ACC112 (cell line): ENCODE measurements at regions not wholly inside any gene's neighbourhood (a gene's known extent, or its start where the extent isn't known, plus 50 kb on each side); places are given as distances from the start of the nearest gene placed in this dataset.

Source experiments
- H2AFZ ChIP-seq: fragments of 200-600 bp; sonication (generic); one replicate; pipeline ENCODE4 v1.6.0; 2017; ENCODE audit warnings: antibody characterized with exemption, low read length; ENCODE audit not compliant: unreplicated experiment
- H3K27ac ChIP-seq: fragments of 200-600 bp; sonication (generic); 2 replicates; pipeline ENCODE4 v1.5.1; 2014; ENCODE audit warnings: low read depth, mild to moderate bottlenecking, antibody characterized with exemption, low read length, moderate library complexity
- H3K27me3 ChIP-seq: fragments of 200-600 bp; sonication (generic); 2 replicates; pipeline ENCODE4 v1.6.1; 2014; ENCODE audit warnings: mild to moderate bottlenecking, antibody characterized with exemption, low read length, moderate library complexity, mixed read lengths; ENCODE audit not compliant: insufficient read depth
- H3K36me3 ChIP-seq: fragments of 200-600 bp; sonication (generic); 2 replicates; pipeline ENCODE4 v1.6.1; 2016; ENCODE audit warnings: mild to moderate bottlenecking, antibody characterized with exemption, low read length, moderate library complexity, mixed read lengths; ENCODE audit not compliant: insufficient read depth
- H3K4me1 ChIP-seq: fragments of 200-600 bp; sonication (generic); one replicate; pipeline ENCODE4 v1.6.1; 2016; ENCODE audit warnings: low read length, mixed read lengths; ENCODE audit not compliant: insufficient read depth, unreplicated experiment, control insufficient read depth
- H3K4me3 ChIP-seq: fragments of 200-600 bp; sonication (generic); 2 replicates; pipeline ENCODE4 v1.5.1; 2014; ENCODE audit warnings: mild to moderate bottlenecking, low read depth, low read length
- H3K79me2 ChIP-seq: fragments of 200-600 bp; sonication (generic); one replicate; pipeline ENCODE4 v1.6.0; 2016; ENCODE audit warnings: low read length; ENCODE audit not compliant: control insufficient read depth, unreplicated experiment, insufficient read depth

DNA sequence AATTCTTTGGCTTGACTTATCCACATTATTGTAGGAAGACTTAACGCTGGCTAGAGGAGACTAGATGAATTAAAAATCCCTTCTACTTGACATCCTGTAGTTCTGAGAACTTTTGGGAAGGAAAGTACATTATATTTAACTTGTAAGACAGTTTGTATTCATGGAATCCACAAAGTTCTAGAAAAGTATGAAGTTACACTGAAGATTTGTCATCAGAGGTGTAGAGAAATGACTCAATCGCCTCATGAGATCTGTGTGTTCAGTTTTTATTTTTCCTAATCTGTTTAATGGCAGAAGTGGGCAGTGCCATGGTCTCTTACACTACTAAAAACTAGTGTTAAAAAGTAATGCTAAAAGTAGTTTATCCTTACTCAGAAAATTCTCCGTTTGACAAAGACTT lies 89.1 kb upstream of the SMIM30 start:
- no peak overlapping the region for H2AFZ ChIP-seq
- no peaks in the 10 kb centered on the region for H3K79me2 ChIP-seq
- H3K27me3 ChIP-seq: no peaks in the 10 kb centered on the region
- H3K4me1 ChIP-seq: peaks cover 15% of the 10 kb centered on the region
- H3K27ac ChIP-seq: no peak overlapping the region
- no peaks in the 10 kb centered on the region for H3K36me3 ChIP-seq
- H3K4me3 ChIP-seq: no peak overlapping the region

DNA sequence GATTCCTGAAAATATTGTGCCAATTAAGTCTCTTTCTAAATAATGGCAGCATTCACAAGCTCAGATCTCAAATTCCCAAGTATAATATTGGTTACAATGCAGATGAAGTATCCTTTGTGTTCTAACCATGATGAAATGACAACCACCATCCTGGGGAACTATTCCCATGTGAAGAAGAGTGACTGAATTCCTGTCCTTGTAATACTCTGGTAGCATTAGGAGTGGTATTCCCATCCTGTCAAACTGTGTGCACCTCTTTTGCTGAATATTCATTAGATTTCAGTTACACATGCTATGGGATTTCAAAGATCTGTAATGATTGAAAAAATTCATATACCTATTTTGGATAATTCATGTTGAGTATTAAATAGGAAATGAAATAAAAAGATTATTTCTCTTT lies 86.1 kb upstream of the SMIM30 start:
- Histone ChIP-seq H3K36me3 (no peaks in the 10 kb centered on the region), H3K4me1 (peaks cover 15% of the 10 kb centered on the region), H3K4me3 (no peak overlapping the region), H2AFZ (no peak overlapping the region), H3K27ac (no peak overlapping the region), H3K79me2 (no peaks in the 10 kb centered on the region), H3K27me3 (no peaks in the 10 kb centered on the region)

DNA sequence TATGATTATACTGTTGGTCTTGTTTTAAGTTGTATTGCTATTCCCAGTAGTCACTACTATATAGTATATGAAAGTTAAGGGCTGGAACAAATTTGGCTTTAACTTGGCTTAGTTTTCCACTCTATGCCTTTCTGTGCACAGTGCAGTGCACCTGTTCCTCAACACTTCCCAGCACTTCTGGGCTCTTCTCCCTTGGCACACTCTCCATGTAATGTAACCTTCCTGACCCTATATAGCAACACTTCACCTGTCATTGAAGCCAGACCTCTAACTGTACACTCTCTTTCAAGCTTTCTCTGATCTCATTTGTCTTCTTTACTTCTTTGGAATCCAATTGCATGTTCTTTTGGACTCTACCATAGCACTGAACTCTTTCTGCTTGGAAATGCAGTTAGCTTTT lies 83.9 kb upstream of the SMIM30 start:
- no peaks in the 10 kb centered on the region for H3K36me3 ChIP-seq
- H3K27me3 ChIP-seq: no peaks in the 10 kb centered on the region
- H3K4me1 ChIP-seq: peaks cover 21% of the 10 kb centered on the region
- H3K27ac ChIP-seq: no peak overlapping the region
- no peak overlapping the region for H2AFZ ChIP-seq
- no peak overlapping the region for H3K4me3 ChIP-seq
- H3K79me2 ChIP-seq: no peaks in the 10 kb centered on the region

DNA sequence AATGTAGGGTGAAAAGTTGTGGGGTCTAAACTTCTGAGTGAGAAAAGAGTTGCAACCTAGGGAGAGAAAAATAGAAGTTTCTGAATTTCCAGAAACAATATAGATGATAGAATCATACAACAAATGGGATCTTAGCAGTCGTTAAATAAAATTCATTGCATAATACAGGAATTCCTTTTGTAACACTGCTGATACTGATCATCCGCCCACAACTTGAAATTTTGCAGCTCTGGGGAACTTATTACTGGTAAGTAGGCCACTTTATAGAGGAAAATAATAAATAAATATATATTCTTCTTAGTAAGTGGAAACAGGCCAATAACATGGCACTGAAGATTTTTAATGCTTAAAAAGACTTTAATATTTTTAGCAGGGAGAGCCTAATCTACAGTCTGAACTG lies 81.9 kb upstream of the SMIM30 start:
- H3K27ac ChIP-seq: peak overlapping the region; percentile 18; the same call in 1 of the 2 replicates
- no peaks in the 10 kb centered on the region for H3K79me2 ChIP-seq
- H3K4me3 ChIP-seq: no peak overlapping the region
- H3K36me3 ChIP-seq: no peaks in the 10 kb centered on the region
- H3K4me1 ChIP-seq: peaks cover 27% of the 10 kb centered on the region
- H3K27me3 ChIP-seq: no peaks in the 10 kb centered on the region
- no peak overlapping the region for H2AFZ ChIP-seq

DNA sequence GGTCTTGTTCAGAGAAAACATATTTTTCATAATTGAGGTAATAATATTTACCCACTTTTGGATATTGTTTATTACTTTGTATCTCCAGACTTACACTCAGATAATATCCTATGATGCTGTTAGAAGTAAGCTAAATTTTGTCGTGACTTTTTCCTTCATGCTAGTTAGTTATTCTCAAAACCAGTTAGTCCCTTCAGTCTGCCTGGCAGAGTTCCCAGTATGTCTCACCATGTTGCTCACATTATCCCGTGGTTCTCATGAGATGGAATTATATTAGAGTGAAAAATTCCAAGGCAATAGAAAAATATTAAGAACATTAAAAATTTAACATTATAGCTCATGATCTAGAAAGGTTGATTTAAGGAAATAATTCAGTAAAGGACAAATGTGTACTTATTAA lies 81.5 kb upstream of the SMIM30 start:
- Histone ChIP-seq H3K27ac (peak overlapping the region; percentile 18; the same call in 1 of the 2 replicates), H3K4me3 (no peak overlapping the region), H3K36me3 (no peaks in the 10 kb centered on the region), H3K79me2 (no peaks in the 10 kb centered on the region), H3K4me1 (peaks cover 27% of the 10 kb centered on the region), H3K27me3 (no peaks in the 10 kb centered on the region), H2AFZ (no peak overlapping the region)

DNA sequence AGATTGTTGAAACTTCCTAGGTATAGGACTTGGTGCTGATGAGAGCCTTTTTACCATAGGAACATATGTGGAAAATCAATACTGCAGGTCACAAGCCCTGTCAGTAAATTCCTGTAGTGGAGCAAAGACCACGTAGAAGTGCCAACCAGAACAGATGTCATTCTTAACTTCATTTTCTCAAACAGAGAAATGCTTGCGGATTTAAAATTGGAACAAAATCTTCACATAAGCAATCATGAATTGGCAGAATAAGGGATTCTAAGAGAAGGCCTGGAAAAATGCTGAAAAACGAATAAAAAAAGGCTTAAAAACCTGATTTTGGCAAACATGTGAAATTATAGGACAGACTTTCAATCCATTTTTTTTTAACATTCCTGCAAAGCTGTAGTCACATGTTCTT lies 80.8 kb upstream of the SMIM30 start:
- H3K79me2 ChIP-seq: no peaks in the 10 kb centered on the region
- no peaks in the 10 kb centered on the region for H3K36me3 ChIP-seq
- no peaks in the 10 kb centered on the region for H3K27me3 ChIP-seq
- H2AFZ ChIP-seq: peak overlapping the region; percentile 15
- H3K4me3 ChIP-seq: no peak overlapping the region
- peaks cover 27% of the 10 kb centered on the region for H3K4me1 ChIP-seq
- H3K27ac ChIP-seq: no peak overlapping the region

DNA sequence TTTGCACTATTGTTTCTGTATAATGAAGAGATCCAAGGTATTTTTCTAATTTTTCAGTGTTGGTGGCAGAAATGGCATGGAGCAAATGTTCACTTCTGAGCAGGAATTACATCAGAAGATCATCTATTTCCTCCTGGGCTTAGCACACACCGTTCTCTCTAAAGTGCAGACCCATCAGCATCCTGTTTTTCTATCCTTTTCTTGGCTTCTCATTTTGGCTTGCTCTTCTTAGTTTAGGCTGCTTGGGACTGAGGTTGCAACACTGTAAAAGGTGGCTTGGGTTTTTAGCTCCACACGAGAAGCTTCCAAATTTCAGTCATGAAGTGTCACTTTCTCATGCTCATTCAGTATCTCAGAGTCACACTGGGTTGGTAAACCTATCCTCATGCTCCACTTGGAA lies 79.9 kb upstream of the SMIM30 start:
- Histone ChIP-seq H3K4me1 (peaks cover 27% of the 10 kb centered on the region), H3K27me3 (no peaks in the 10 kb centered on the region), H3K36me3 (no peaks in the 10 kb centered on the region), H3K27ac (peak overlapping the region; percentile 33; the same call in 1 of the 2 replicates), H2AFZ (peak overlapping the region; percentile 16), H3K79me2 (no peaks in the 10 kb centered on the region), H3K4me3 (no peak overlapping the region)

DNA sequence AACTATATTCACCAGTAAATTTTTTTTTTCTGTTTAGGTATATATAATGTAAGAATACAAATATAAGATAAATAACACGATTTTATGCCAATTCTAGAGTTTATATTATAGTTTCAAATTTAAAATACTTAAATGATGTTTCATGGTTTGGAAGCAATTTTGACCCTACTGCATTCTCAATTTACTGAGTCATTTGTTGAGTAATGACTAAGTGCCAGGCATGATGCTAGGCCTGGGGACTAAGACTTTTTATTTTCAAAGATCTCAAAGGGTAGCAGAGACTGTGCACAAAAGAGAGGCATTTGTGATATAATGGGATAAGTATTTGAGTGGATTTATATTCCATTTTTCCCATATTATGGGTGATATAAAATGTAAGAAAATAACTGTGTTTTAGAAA lies 78.9 kb upstream of the SMIM30 start:
- Histone ChIP-seq H2AFZ (no peak overlapping the region), H3K36me3 (no peaks in the 10 kb centered on the region), H3K4me3 (no peak overlapping the region), H3K79me2 (no peaks in the 10 kb centered on the region), H3K27me3 (no peaks in the 10 kb centered on the region), H3K4me1 (peaks cover 27% of the 10 kb centered on the region), H3K27ac (peak overlapping the region; percentile 63)

DNA sequence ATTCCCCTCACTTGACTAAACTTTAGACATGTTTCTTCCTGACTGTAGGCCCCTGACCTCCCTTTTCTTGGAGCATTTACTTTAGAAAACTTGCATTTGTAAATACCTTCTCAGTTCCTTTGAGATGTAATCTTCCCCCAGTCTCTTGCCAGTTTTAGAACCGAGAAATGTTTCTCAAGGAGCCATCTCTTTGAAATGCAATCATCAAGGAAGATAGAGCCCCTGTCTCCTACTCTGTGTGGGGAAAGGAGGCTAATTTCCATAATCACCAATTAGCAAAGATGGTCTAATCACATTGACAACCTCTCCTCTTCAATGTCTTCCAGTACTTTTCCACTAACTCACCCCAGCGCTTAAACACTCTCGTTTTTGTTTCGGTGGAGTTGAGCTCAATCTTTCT lies 70.0 kb upstream of the SMIM30 start:
- Histone ChIP-seq H3K79me2 (no peaks in the 10 kb centered on the region), H3K36me3 (no peaks in the 10 kb centered on the region), H3K27ac (no peak overlapping the region), H3K4me1 (peaks cover 9% of the 10 kb centered on the region), H3K4me3 (no peak overlapping the region), H3K27me3 (no peaks in the 10 kb centered on the region), H2AFZ (no peak overlapping the region)

DNA sequence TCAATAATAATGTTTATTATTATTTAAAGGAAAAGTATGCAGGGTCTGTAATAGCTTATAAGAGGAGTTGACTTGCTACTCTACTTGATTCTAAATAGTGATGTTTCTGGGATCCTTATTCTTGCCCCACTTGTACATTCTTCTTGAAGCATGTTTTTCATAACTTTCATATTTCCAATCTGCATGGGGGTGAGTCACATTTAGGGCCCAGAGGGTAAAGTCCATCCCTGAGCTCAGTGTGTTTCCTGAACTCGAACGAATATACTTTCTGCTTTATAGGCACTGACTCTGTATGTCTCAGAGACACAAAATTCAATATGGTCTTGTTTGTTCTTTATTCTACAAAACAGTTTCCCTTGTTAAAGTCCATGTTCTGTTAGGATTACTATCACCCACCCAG lies 61.0 kb upstream of the SMIM30 start:
- no peaks in the 10 kb centered on the region for H3K36me3 ChIP-seq
- peak overlapping the region; percentile 6 for H2AFZ ChIP-seq
- peaks cover 11% of the 10 kb centered on the region for H3K4me1 ChIP-seq
- H3K4me3 ChIP-seq: no peak overlapping the region
- no peaks in the 10 kb centered on the region for H3K79me2 ChIP-seq
- H3K27ac ChIP-seq: no peak overlapping the region
- no peaks in the 10 kb centered on the region for H3K27me3 ChIP-seq

DNA sequence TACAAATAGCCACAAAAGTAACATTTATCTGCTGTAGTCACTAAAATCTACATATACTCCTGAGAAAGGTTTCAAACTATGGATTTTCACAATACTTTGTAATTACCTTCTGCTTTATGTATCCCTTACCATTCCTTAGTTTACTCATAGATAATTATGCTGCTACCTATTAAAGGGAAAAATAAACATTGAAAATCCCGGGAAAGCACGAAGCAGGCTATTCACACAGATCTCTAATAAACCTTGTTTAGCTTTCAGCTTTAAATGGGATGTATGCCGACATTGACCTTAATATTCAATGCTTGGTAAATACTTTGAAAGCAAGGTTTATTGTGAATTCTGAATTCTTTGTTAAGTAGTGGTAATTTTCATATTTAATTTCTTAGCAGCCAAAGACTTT lies 58.5 kb upstream of the SMIM30 start:
- Histone ChIP-seq H3K4me3 (no peak overlapping the region), H3K36me3 (no peaks in the 10 kb centered on the region), H3K27ac (no peak overlapping the region), H3K4me1 (peaks cover 11% of the 10 kb centered on the region), H2AFZ (no peak overlapping the region), H3K27me3 (no peaks in the 10 kb centered on the region), H3K79me2 (no peaks in the 10 kb centered on the region)
